HCT116 (cell line): ENCODE measurements at regions not wholly inside any gene's neighbourhood (a gene's known extent, or its start where the extent isn't known, plus 50 kb on each side); places are given as distances from the start of the nearest gene placed in this dataset.
"Not testable (repeated sequence)": the region's sequence is repeated elsewhere in the genome, so short reads cannot be mapped to it uniquely, and the experiment has no call there.

ENCODE experiments used
- ATAC-seq: fragments of 200-7000 bp; cut with Tn5 transposase; 2 replicates; pipeline ENCODE4 v1.9.1; 2020; ENCODE audit warnings: mild to moderate bottlenecking, moderate library complexity
- BruUV-seq: library from RNA; stranded (reverse); fragments of 400-500 nt; replicated peaks from 2 replicates; lab custom pipeline; 2021; lab: Mats Ljungman, UMichigan
- CTCF ChIA-PET: fragments of 300-600 bp; sonication (Branson Sonifier 250); formaldehyde crosslinking; loops from one replicate; lab custom pipeline; 2021; ENCODE audit warnings: antibody characterized with exemption; lab: Charles Lee
- POLR2A ChIA-PET: fragments of 300-600, 350-600 bp; sonication (Branson Sonifier 250); formaldehyde crosslinking; loops from one replicate; lab custom pipeline; 2021; ENCODE audit warnings: antibody characterized with exemption; lab: Charles Lee
- RAD21 ChIA-PET, 2 experiments: fragments of 300-600 bp; sonication (Branson Sonifier 250); formaldehyde crosslinking; loops; one replicate each; lab custom pipeline; 2023; ENCODE audit warnings: low total read pairs in 2 of 2; ENCODE audit not compliant: uncharacterized antibody in 2 of 2, unreplicated experiment in 2 of 2, low non-redundant PET in 1 of 2; lab: Charles Lee
- DNase-seq: peaks from one replicate; pipeline ENCODE4 v3.0.0-alpha.2; 2010; ENCODE audit warnings: low read depth, low spot score
- H2AFZ ChIP-seq: fragments of 200-600 bp; shearing (Covaris generic), sonication (generic); 2 replicates; pipeline ENCODE4 v1.6.1; 2017; ENCODE audit warnings: low read depth, mixed run types, mixed read lengths, antibody characterized with exemption, low read length; ENCODE audit not compliant: poor library complexity, severe bottlenecking
- H3K27ac ChIP-seq: 2 replicates; pipeline ENCODE4 v1.5.1; 2012; ENCODE audit warnings: low read depth, low read length
- H3K27me3 ChIP-seq: fragments of 200-600 bp; sonication (generic); 2 replicates; pipeline ENCODE4 v1.6.1; 2016; ENCODE audit warnings: mixed run types, low read length, mixed read lengths; ENCODE audit not compliant: insufficient read depth
- H3K36me3 ChIP-seq, 2 experiments: fragments of 200-500 bp in 1 of 2; fragments of 200-600 bp in 1 of 2; sonication (Bioruptor generic) in 1 of 2; sonication (generic) in 1 of 2; 2 replicates each; pipeline versions ENCODE4 v1.5.1 to v1.6.1; 2014 to 2016; ENCODE audit warnings: low read length in 2 of 2, inconsistent platforms in 1 of 2, mixed read lengths in 1 of 2, mixed run types in 1 of 2; ENCODE audit not compliant: insufficient read depth in 2 of 2, control insufficient read depth in 1 of 2
- H3K4me1 ChIP-seq, 2 experiments: fragments of 200-600 bp in 1 of 2; sonication (generic) in 1 of 2; 2 replicates each; pipeline versions ENCODE4 v1.5.1 to v1.6.1; 2012 to 2017; ENCODE audit warnings: low read length in 2 of 2, inconsistent platforms in 1 of 2, mild to moderate bottlenecking in 1 of 2, mixed read lengths in 1 of 2, mixed run types in 1 of 2, moderate library complexity in 1 of 2; ENCODE audit not compliant: insufficient read depth in 2 of 2, control insufficient read depth in 1 of 2
- H3K4me2 ChIP-seq: fragments of 200-600 bp; sonication (generic); 2 replicates; pipeline ENCODE4 v1.6.1; 2017; ENCODE audit warnings: mixed run types, low read length, mixed read lengths
- H3K4me3 ChIP-seq, 2 experiments: fragments of 200-600 bp in 1 of 2; sonication (generic) in 1 of 2; replicated peaks in 1 of 2; 2 replicates each; pipeline ENCODE4 v1.5.1; 2011 to 2016; ENCODE audit warnings: low read length in 2 of 2, control low read depth in 1 of 2, low read depth in 1 of 2, mild to moderate bottlenecking in 1 of 2, mixed read lengths in 1 of 2, mixed run types in 1 of 2
- H3K79me2 ChIP-seq: fragments of 200-600 bp; sonication (generic); 2 replicates; pipeline ENCODE4 v1.6.1; 2017; ENCODE audit warnings: mild to moderate bottlenecking, mixed run types, low read length, moderate library complexity, mixed read lengths; ENCODE audit not compliant: insufficient read depth
- H3K9ac ChIP-seq: fragments of 200-600 bp; sonication (generic); 2 replicates; pipeline ENCODE4 v1.6.1; 2016; ENCODE audit warnings: low read length, mixed read lengths
- H3K9me2 ChIP-seq: fragments of 200-600 bp; sonication (generic), shearing (Covaris generic); 2 replicates; pipeline ENCODE4 v1.6.1; 2017; ENCODE audit warnings: mixed run types, mild to moderate bottlenecking, moderate library complexity; ENCODE audit not compliant: insufficient read depth
- H3K9me3 ChIP-seq, 2 experiments: fragments of 200-500 bp in 1 of 2; fragments of 200-600 bp in 1 of 2; sonication (Bioruptor generic) in 1 of 2; sonication (generic) in 1 of 2; 2 replicates each; pipeline ENCODE4 v1.6.1; 2014 to 2017; ENCODE audit warnings: low read length in 2 of 2, mixed read lengths in 2 of 2, inconsistent platforms in 1 of 2, low read depth in 1 of 2, mild to moderate bottlenecking in 1 of 2, mixed run types in 1 of 2, moderate library complexity in 1 of 2; ENCODE audit not compliant: control insufficient read depth in 1 of 2, insufficient read depth in 1 of 2
- H4K20me1 ChIP-seq: fragments of 200-600 bp; sonication (generic), shearing (Covaris generic); 2 replicates; pipeline ENCODE4 v1.6.1; 2017; ENCODE audit warnings: mixed run types, mild to moderate bottlenecking, moderate library complexity; ENCODE audit not compliant: insufficient read depth
- CBX3 ChIP-seq: IDR thresholded peaks from 2 replicates; pipeline ENCODE4 v1.6.1; 2012; ENCODE audit warnings: low read depth
- ELF1 ChIP-seq: IDR thresholded peaks from 2 replicates; pipeline ENCODE4 v1.6.1; 2012; ENCODE audit warnings: low read depth, borderline replicate concordance
- EZH2 ChIP-seq: fragments of 200-600 bp; sonication (generic); IDR thresholded peaks from 2 replicates; pipeline ENCODE4 v1.6.1; 2017; ENCODE audit warnings: antibody characterized with exemption, mixed run types
- JUND ChIP-seq: IDR thresholded peaks from 2 replicates; pipeline ENCODE4 v1.6.1; 2012
- POLR2A ChIP-seq: IDR thresholded peaks from 2 replicates; pipeline ENCODE4 v1.7.0; 2011; ENCODE audit warnings: borderline replicate concordance; ENCODE audit not compliant: insufficient read depth, insufficient read length; ENCODE audit errors: extremely low read depth
- POLR2AphosphoS5 ChIP-seq: IDR thresholded peaks from 2 replicates; pipeline ENCODE4 v1.6.1; 2011; ENCODE audit warnings: mild to moderate bottlenecking, low read depth, low read length, moderate library complexity
- SIN3A ChIP-seq: IDR thresholded peaks from 2 replicates; pipeline ENCODE4 v1.6.1; 2012; ENCODE audit warnings: low read depth
- SRF ChIP-seq: IDR thresholded peaks from 2 replicates; pipeline ENCODE4 v1.6.1; 2012; ENCODE audit warnings: low read depth
- TCF7L2 ChIP-seq: IDR thresholded peaks from 2 replicates; pipeline ENCODE4 v1.7.0; 2011; ENCODE audit warnings: borderline replicate concordance, inconsistent platforms; ENCODE audit not compliant: insufficient read depth, insufficient read length; ENCODE audit errors: extremely low read depth
- YY1 ChIP-seq: IDR thresholded peaks from 2 replicates; pipeline ENCODE4 v1.6.1; 2011; ENCODE audit warnings: low read length, low read depth, moderate library complexity, mild to moderate bottlenecking; ENCODE audit not compliant: insufficient replicate concordance; ENCODE audit errors: extremely low read depth
- ZFX ChIP-seq: fragments of 450-650 bp; IDR thresholded peaks from 2 replicates; pipeline ENCODE4 v1.6.1; 2017
- ZNF274 ChIP-seq: fragments of 200-500 bp; sonication (Bioruptor generic); IDR thresholded peaks from 2 replicates; pipeline ENCODE4 v1.6.1; 2014; ENCODE audit warnings: mild to moderate bottlenecking, low read depth, low read length, inconsistent platforms
- intact Hi-C: fragments of 100-400 bp; cut with micrococcal nuclease; formaldehyde crosslinking; loops from 2 replicates; pipeline ENCODE4 v1.10.0; 2022
- TF ChIP-seq, protein P1 (sequence below): IDR thresholded peaks from 2 replicates; pipeline ENCODE4 v1.6.1; 2012
- TF ChIP-seq, protein P2 (sequence below): IDR thresholded peaks from 2 replicates; pipeline ENCODE4 v1.6.1; 2012; ENCODE audit warnings: low read depth
- TF ChIP-seq, protein P3 (sequence below): IDR thresholded peaks from 2 replicates; pipeline ENCODE4 v1.6.1; 2012
- TF ChIP-seq, protein P4 (sequence below): IDR thresholded peaks from 2 replicates; pipeline ENCODE4 v1.6.1; 2011; ENCODE audit warnings: mild to moderate bottlenecking, low read length, moderate library complexity; ENCODE audit not compliant: insufficient replicate concordance; ENCODE audit errors: extremely low read depth

DNA sequence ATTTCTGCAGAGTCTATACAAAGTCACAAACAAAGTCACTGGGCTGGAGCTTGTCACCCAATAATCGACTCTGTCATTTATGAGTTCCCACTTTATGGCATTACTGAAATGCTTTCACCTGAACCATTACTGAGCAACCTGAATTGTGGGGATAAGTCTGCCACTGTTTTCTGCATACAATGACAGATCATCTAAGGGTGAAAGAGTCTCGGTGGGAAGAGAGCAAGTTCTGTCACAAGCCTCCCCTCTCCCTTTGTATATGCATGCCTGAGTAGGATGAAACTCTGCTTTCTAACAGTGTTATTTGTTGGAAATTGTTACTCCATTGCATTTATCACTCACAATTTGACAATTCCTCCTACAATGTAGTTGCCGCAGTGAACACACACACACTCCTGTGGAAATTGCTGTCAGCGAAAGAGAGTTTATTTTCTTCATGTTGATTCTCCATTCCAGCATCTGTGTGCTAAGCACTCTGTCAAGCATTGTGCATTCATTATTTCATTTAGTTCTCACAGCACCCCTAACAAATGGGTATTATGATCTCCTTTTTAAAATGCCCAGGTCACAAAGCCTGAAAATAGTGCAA is 1732.4 kb upstream of the CDH6 start:
- no peaks in the 10 kb centered on the region for H3K27me3 ChIP-seq
- no peaks in the 10 kb centered on the region for H4K20me1 ChIP-seq
- H3K4me3 ChIP-seq = no peak overlapping the region
- ATAC-seq = no peak
- TF ChIP-seq YY1 (no peak), EZH2 (no peak), SIN3A (no peak), POLR2A (no peak), CBX3 (no peak), POLR2AphosphoS5 (no peak), TCF7L2 (no peak), JUND (no peak), ELF1 (no peak), ZFX (no peak), SRF (no peak), ZNF274 (no peak)
- TF ChIP-seq, protein P1, sequence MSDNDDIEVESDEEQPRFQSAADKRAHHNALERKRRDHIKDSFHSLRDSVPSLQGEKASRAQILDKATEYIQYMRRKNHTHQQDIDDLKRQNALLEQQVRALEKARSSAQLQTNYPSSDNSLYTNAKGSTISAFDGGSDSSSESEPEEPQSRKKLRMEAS = no peak
- TF ChIP-seq, protein P2, sequence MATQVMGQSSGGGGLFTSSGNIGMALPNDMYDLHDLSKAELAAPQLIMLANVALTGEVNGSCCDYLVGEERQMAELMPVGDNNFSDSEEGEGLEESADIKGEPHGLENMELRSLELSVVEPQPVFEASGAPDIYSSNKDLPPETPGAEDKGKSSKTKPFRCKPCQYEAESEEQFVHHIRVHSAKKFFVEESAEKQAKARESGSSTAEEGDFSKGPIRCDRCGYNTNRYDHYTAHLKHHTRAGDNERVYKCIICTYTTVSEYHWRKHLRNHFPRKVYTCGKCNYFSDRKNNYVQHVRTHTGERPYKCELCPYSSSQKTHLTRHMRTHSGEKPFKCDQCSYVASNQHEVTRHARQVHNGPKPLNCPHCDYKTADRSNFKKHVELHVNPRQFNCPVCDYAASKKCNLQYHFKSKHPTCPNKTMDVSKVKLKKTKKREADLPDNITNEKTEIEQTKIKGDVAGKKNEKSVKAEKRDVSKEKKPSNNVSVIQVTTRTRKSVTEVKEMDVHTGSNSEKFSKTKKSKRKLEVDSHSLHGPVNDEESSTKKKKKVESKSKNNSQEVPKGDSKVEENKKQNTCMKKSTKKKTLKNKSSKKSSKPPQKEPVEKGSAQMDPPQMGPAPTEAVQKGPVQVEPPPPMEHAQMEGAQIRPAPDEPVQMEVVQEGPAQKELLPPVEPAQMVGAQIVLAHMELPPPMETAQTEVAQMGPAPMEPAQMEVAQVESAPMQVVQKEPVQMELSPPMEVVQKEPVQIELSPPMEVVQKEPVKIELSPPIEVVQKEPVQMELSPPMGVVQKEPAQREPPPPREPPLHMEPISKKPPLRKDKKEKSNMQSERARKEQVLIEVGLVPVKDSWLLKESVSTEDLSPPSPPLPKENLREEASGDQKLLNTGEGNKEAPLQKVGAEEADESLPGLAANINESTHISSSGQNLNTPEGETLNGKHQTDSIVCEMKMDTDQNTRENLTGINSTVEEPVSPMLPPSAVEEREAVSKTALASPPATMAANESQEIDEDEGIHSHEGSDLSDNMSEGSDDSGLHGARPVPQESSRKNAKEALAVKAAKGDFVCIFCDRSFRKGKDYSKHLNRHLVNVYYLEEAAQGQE = no peak
- TF ChIP-seq, protein P3, sequence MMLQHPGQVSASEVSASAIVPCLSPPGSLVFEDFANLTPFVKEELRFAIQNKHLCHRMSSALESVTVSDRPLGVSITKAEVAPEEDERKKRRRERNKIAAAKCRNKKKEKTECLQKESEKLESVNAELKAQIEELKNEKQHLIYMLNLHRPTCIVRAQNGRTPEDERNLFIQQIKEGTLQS = no peak
- TF ChIP-seq, protein P4, sequence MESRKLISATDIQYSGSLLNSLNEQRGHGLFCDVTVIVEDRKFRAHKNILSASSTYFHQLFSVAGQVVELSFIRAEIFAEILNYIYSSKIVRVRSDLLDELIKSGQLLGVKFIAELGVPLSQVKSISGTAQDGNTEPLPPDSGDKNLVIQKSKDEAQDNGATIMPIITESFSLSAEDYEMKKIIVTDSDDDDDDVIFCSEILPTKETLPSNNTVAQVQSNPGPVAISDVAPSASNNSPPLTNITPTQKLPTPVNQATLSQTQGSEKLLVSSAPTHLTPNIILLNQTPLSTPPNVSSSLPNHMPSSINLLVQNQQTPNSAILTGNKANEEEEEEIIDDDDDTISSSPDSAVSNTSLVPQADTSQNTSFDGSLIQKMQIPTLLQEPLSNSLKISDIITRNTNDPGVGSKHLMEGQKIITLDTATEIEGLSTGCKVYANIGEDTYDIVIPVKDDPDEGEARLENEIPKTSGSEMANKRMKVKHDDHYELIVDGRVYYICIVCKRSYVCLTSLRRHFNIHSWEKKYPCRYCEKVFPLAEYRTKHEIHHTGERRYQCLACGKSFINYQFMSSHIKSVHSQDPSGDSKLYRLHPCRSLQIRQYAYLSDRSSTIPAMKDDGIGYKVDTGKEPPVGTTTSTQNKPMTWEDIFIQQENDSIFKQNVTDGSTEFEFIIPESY = no peak
- intact Hi-C loops = no loop called here
- ChIA-PET CTCF (no interaction called here), POLR2A (no interaction called here), RAD21 (no interaction called here)
- H2AFZ ChIP-seq = no peak overlapping the region
- H3K9me3 ChIP-seq = peaks cover 0 to 11% of the 10 kb centered on the region in 2 experiments; a peak in 2 of 4 replicates
- no peak overlapping the region for H3K27ac ChIP-seq
- H3K79me2 ChIP-seq = no peaks in the 10 kb centered on the region
- no peaks in the 10 kb centered on the region for H3K9me2 ChIP-seq
- H3K36me3 ChIP-seq = no peaks in the 10 kb centered on the region
- H3K4me1 ChIP-seq = no peaks in the 10 kb centered on the region
- H3K4me2 ChIP-seq = no peak overlapping the region
- BruUV-seq = no TSS peak
- no peak overlapping the region for H3K9ac ChIP-seq
- no peak for DNase-seq

DNA sequence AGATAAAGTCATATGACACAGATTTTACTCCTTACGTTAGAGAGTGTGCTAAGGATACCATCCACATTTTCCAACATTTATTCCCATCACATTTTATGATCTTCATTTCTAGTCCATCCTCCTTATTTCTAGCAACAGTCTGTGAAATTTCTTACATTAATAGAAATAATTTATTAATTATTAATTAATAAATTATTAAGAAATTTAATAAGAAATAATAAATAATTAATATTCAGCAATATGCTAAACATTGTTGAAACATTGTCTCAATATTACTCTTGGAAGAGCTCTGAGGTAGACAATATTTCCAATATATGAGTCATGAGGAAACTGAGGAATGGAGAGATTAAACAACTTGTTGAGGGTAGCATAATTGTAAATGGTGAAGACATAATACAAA is 1742.5 kb upstream of the CDH6 start:
- POLR2A ChIA-PET, H3K9ac ChIP-seq, intact Hi-C loops: not testable (repeated sequence)

More for the DNA sequence above, 1742.5 kb upstream of the CDH6 start:
- H4K20me1 ChIP-seq, DNase-seq, H3K4me1 ChIP-seq, RAD21 ChIA-PET, H3K9me3 ChIP-seq, H3K79me2 ChIP-seq, CTCF ChIA-PET, H3K27ac ChIP-seq, H3K36me3 ChIP-seq, H3K27me3 ChIP-seq, H2AFZ ChIP-seq, H3K4me2 ChIP-seq, H3K4me3 ChIP-seq, H3K9me2 ChIP-seq, ATAC-seq, BruUV-seq: not testable (repeated sequence)
